DOHH2 (cell line): ENCODE measurements at regions not wholly inside any gene's neighbourhood (a gene's known extent, or its start where the extent isn't known, plus 50 kb on each side); places are given as distances from the start of the nearest gene placed in this dataset.

ENCODE experiments used
- CTCF ChIP-seq: fragments of 200-600 bp; sonication (generic); IDR thresholded peaks from one replicate; pipeline ENCODE4 v1.5.1; 2014; ENCODE audit warnings: antibody characterized with exemption, mild to moderate bottlenecking, low read depth, low read length; ENCODE audit not compliant: poor library complexity, severe bottlenecking
- EZH2phosphoT487 ChIP-seq: fragments of 200-600 bp; sonication (generic); IDR thresholded peaks from 2 replicates; pipeline ENCODE4 v1.6.1; 2017; ENCODE audit warnings: borderline replicate concordance, mild to moderate bottlenecking, antibody characterized with exemption, low read length, moderate library complexity, mixed read lengths

- no peak for TF ChIP-seq CTCF
- no peak for TF ChIP-seq EZH2phosphoT487
Observed at GRCh38 chr7:49344556-49344955, 420.2 kb downstream of the CDC14C start.
